Fibroblast of upper back skin (primary cell): ENCODE measurements at regions not wholly inside any gene's neighbourhood (a gene's known extent, or its start where the extent isn't known, plus 50 kb on each side); places are given as distances from the start of the nearest gene placed in this dataset.

Source experiments
- DNase-seq: peaks from one replicate; pipeline ENCODE4 v3.0.0-alpha.2; 2013

- no peak for DNase-seq
Measured at GRCh38 chr19:5214902-5215301, 125.7 kb downstream of the PTPRS start.

DNA sequence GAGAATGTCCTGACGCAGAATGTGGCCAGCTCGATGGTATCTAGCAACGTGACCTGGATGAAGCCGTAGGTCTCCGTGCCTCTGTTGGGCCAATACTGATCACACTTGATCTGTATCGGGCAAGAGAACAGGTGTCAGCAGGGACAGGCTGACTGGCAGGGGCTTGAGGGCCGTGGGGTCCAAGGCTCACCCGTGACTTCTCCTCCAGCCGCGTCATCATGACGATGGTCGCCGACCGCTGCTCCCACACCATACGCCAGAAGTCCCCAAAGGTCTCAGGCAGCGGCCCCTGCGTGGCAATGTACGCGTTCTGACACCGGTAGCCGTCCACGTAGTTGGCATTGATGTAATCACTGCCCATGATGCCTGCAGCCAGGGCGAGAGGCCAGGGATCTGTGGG lies 126.2 kb downstream of the PTPRS start:
- no peak for DNase-seq

GRCh38 chr19:5213667-5214066 lies 126.9 kb downstream of the PTPRS start:
- DNase-seq: no peak

- DNase-seq: no peak
Measured at GRCh38 chr19:5212101-5212500, 128.5 kb downstream of the PTPRS start.

DNA sequence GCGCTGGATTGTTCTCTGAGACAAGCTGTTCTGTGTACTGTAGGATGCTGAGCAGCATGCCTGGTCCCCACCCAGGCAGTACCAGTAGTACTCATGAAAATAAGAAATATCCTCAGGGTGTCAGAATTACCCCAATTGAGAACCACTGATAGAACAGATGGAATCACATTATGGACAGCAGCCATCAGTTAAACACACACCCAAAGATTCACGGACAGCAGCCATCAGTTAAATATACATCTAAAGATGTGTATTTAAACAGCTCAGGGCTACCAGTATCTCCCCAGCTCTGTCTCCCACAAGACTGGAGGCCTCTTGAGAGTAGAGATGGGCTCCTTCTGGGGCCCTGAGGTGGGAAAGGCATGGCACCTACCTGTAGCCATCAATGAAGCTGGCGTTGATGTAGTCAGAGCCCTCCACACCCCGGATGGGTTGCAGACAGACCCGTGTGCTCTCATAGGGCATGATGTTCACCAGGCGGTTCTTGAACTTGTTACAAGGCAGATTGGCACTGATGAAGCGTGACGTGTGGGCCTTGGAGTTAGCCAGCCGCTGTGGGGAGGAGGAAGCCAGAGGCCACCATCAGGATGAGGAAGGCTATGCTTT lies 129.3 kb downstream of the PTPRS start:
- DNase-seq: no peak

- DNase-seq: no peak
Measured at GRCh38 chr19:5210556-5210955, 130.1 kb downstream of the PTPRS start.

DNA sequence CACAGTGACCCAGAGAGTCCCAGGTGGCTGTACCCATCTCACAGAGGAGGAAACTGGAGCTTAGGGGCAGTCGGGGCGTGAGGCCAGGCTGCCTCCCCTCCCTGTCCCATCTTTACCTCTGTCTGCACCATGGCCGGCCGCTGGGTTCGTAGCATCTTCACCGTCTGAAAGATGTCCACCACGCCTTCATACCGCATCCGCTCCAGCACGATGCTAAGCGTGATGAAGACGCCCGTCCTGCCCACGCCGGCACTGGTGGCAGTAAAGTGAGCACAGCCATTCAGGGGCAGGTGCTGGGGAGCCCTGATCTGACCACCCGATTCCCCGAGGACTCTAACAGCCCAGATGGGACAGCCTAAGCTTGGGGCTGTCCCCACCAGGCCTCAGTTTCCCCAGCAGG lies 132.8 kb downstream of the PTPRS start:
- DNase-seq: no peak

- DNase-seq: no peak
Measured at GRCh38 chr19:5206751-5207075, 133.9 kb downstream of the PTPRS start.

DNA sequence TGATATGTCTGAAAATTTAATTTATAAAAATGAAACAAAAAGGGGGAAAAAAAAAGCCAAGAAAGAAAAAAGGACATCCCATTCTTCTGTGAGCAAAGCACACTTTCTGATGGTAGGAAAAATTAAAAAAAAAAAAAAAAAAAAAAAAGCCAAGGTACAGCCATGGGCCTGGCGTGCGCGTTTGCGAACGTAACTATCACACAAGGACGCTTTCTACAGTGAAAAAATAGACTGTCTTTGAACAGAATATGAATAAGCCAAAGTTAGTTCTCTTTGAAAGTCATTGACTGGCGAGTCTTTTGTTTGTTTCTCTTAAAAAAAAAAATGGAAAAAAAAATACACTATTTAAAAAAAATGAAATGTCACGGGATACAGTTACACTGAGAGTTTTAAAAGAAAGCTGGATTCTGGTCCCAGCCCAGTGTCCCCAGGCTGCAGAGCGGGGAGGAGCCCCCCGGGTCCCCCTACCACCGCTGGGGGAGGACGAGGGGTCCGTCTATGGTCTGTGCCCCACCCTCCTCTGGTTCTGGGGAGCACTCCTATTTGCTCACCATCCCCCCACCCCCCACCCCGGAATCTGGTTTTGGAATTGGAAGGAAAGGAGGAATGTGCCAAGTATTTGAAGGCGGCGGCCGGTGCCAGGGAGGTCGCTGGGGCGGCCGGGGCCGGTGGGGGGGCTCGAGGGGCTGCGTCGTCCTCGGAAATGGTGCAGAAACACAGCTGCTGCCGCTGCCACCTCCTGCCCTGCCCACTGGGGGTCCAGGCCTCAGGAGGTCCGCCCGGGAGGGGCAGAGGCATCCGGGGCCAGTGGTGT lies 134.5 kb downstream of the PTPRS start:
- DNase-seq: no peak

DNA sequence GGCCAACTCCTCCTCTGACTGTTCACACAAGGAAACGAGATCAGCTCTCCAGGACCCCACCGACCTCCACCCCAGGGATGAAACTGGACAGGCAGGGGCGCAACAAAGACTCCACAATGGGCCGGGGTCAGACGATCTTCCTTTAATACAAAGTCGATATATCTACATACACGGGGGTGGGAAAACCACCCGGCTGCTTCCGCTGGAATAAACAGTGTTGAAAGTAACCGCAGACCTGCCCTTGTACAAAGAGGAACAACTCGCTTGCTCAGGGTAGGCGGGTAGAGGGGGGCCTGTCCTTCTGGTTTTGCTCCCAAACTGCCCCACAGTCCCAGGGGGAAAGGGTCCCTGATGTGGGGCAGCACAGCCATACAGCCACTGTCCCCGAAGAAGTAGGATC lies 135.2 kb downstream of the PTPRS start:
- no peak for DNase-seq

- no peak for DNase-seq
Measured at GRCh38 chr19:5204212-5204611, 136.4 kb downstream of the PTPRS start.
